HG03565 (cell line): ENCODE measurements at regions not wholly inside any gene's neighbourhood (a gene's known extent, or its start where the extent isn't known, plus 50 kb on each side); places are given as distances from the start of the nearest gene placed in this dataset.

Experiments
- ATAC-seq: cut with Tn5 transposase; IDR thresholded peaks from one replicate; pipeline ENCODE4 v1.9.1; 2021; ENCODE audit warnings: mild to moderate bottlenecking, moderate library complexity; ENCODE audit not compliant: unreplicated experiment

DNA sequence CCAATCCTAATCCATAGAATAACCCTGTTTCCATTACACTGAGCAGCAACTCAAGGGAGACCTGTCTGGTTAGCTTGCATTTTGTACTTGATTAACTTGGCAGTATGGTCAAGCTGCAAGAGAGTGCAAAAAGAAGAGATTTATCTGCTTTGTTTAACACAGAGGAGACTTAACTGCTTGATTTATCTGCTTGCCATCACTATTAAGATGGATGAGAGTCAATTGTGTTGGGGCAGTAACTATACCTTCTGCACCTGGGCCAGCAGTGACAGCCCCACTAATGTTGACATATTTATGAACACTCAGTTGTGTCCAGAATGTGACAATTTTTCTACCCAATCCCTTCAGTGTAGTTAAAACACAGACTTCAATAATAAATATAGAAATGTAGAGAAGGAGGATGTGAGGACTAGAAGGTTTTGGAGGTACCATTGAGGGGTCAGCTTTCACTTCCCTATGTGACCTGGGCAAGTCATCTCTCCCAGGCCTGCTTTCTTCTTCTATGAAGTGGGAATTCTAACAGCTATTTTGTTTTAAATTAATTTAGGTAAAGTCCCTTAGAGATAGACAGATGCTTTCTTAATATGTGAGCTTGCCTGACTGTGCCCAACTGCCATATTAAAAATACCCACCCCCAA lies 159.1 kb upstream of the KCNK2 start:
- no peak for ATAC-seq

DNA sequence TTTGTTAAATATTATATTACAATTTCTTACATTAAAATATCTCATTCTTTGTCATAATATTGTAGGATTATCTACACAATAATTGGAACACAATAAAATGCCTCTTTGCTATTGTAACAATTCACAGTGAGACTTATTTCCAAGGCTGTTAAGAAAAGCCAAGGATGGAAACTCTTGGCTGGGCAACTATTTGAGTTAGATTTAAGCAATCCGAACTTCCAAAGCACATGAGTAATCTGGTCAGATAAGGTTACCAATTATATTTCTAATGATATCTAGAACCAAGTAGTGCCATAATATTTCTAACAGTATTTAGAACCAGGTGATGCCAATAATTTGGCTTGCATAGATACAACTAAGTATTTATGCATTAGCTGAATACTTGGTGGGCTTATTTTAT lies 154.7 kb upstream of the KCNK2 start:
- no peak for ATAC-seq

DNA sequence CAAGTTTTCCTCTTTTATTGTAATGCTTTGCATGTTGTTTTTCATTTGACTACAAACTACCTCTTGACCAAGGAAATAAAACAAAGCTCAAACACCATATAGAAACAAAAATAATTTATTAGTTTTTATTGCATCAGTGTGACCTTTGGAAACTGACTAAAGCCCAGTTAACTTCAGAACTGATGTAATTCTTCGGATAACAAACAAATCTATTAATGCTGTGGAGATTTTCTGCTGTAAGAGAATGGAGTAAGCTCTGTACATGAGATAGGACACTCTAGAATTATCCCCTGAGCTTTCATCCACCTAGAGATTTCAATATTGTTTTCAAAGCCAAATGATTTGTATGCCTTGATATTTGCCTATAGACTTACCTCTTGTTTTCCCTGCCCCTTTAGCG lies 154.0 kb upstream of the KCNK2 start:
- ATAC-seq, result no peak

DNA sequence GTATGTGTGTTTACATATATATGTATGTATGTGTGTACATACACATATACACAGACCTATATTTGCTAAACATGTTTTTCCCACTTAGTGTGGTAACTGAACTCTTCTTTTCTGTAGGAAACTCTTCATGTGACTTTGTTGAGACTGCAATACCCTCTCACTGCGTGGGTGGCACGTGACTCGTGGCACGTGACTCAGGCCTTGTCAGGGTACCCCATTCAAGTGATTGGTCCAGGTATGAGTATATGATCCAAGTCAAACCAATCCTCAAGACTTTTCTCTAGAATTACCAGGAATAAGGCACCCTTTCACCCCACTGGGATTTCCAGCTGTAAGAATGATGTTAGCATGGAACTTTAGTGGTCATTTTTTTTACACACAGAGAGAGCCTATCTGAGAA lies 149.2 kb upstream of the KCNK2 start:
- no peak for ATAC-seq

DNA sequence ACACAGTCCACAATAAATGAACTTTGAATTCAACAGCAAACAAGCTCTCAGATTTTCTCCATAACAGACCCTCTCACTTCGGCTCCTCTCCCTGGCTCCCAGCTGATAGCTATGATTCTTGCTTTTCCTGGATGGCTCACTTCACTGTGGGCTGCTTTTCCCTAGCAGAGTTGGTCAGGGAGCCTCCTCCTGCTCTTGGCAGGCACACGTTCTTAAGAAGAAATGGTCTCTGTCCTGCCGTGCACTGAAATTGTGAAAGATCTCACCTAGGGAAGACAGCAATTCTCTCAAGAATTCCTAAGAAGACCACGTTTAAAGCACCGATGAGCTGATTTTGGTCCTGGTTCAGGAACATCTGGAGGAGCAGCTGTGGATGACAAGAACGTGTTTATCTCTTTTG lies 148.5 kb upstream of the KCNK2 start:
- ATAC-seq, result no peak

DNA sequence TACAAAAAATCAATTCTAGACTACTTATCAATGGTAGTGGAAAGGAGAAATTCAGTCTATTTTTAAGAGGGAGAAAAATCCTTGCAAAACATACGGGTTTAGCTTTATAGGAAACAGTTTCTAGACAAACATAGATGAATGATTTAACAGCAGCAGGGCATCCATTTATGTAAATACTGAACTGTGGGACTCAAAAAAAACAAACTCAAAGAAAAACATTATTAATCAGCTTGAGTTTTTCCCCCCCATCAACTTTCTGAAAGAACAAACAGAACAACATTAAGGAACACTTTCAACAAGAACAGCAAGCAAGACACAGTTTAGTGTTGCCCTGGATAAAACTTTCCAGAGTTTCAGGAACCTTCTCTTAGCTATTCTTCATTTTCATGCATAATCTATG lies 147.3 kb upstream of the KCNK2 start:
- ATAC-seq, result no peak

DNA sequence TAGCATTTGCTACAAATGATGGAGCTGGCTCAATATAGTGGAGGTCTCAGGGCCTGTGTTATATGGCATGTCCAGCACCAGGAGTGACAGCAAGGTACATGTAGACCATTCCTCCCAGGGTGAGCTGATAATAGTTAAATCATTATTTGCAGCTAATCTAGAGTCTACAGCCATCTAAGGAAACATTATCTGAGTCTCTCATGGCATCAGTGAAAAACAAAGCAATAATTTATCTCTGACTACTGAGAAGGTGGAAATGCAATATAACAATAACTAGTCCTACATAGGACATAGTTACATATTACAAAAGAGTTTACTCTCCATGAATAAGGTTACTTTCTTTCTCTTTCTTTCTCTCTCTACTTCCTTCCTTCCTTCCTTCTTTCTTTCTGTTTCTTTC lies 143.4 kb upstream of the KCNK2 start:
- ATAC-seq, result no peak

DNA sequence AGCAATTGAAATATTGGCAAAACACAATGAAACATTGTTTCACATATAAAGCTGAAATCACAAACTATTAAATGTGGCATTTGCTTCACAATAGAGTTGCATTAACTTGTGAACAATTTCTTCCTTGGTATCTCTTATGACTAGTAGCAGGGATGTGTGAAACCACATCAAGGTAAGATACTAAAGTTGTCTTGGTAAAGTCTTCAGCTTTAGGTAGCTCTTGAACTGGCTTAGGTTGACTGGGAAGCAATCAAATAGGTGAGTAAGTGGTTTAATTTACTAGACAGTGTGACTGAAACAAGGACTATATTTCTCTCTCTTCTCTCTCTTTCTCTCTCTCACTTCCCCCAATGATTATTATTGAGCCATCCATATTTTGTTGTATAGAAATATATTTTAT lies 141.5 kb upstream of the KCNK2 start:
- ATAC-seq, result no peak

DNA sequence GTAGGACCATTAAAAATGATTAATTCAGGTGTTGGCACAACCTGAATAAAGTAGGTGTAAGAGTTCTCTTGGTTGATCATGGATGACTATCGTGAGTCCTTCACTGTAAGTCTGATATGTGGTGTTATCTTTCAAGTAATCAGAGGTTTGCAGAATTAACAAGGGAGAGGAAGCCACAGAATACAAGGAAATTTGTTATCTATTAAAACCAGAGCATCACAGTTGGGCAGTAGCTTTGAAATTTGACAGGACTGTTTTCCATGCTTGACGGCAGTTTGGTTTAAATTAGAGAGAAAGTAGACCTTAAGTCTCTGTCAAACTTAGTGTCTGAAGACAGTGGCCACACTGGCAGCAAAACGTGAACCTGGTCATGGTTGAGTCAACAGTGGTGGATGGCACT lies 139.5 kb upstream of the KCNK2 start:
- no peak for ATAC-seq

DNA sequence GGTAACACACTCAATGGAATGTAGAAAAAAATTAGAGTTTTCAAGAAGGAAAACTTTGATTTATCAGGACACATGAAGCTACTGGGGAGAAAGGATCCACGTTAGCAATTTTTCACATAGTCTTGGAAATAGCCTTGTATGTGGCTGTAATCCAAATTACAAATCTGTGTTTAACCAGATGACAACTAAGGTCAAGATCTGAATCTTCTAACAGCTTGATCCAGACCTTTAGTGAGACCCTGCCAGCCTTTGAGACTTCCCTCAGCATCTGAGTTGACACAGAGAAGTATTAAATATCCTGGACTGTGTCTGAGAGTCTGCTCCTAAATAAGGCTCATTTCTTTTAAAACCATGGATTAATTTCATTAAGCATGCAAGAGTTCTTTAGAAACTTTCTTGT lies 135.9 kb upstream of the KCNK2 start:
- ATAC-seq, result no peak

DNA sequence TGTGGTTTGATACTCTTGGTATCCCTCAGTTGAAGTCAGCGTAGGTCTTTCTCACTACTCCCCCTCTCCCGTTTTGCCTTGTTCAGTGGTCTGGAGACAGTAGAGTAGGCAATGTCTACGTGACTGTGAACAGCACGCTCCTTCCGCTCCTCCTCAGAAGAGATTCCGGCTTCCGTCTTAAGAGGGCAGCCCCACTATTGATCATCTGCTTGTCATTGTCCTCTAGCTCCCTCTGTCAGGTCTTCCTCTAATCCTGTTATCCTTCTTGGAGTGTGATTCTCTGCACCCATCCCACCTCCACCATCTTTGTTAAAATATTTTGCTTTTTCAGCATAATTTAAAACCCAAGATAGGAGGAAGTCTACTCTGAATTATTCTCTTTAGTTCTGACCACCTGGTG lies 129.9 kb upstream of the KCNK2 start:
- ATAC-seq, result no peak

DNA sequence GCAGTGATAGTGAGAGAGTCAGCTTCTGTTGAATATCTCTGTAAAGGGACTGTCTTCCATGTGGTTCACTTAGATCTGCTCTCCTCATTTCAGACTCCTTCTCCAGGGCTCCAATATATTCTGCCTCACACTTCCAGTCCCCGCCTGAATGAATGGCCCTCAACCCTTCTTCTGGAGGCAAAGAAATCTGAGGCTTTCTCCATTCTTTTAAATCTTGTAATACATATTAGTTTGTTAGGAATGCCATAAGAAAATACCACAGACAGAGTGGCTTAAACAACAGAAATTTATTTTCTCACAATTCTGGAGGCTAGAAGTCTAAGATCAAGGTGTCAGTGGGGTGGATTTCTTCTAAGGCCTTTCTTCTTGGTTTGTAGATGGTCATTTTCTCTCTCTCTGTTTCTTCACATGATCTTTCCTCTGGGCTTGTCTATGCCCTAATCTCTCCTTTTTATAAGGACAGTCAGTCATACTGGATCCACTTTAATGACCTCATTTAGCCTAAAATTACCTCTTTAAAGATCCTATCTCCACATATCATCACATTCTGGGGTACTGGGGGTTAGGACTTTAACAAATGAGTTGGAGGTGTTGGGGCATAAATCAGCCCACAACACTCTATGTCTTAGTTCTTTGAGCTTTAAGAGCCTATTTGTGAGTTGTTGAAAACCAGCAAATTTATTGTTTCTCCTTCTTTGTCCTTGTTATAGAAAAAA lies 128.5 kb upstream of the KCNK2 start:
- ATAC-seq, result no peak

DNA sequence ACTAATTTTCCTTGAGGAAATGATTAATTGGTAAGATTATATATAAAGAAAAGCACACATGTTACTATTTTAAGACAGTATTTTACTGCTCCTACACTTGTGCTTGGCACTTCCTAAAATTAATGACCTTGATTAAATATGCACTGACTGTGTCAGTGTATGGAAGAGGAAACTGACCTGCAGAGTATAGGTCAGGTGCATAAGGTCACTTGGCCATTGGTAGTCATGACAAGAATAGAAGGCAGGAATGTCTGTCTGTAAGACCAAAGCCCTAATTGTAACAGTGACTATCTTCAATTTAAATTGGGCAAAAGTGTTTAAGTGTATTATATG lies 128.0 kb upstream of the KCNK2 start:
- no peak for ATAC-seq

DNA sequence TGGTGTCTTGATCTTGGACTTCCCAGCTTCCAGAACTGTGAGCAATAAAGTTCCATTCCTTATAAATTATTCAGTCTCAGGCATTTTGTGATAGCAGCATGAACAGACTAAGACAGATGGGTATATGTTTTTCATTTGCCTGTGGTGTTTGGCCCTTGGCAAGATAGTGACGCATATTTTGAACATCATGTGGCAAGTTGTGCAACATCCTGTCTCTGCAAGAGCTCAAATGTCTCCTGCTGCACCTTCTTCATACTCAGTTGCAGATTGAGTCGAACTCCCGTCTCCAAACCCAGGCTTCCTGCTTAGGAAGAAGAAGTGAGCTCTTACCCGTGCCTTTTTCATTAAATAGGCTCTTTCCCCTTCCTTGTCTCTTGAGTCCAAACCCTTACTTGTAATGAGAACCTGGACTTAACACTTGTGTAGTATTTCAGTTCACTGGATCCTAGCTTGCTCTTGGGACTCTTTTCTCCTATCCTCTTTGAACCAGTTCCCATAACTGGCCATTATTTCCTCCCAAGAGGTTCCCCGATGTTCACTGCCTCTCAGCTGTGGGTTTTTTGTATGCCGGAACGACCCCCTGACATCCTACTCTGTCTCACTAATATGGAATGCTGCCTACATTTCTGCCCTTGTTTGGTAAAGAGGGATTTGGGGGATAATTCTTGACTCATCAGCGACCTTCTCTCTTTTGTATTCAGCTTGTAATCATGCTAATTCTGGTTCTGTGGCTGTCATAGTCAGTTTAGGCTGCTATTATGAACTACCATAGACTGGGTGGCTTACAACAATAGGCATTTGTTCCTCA lies 125.0 kb upstream of the KCNK2 start:
- no peak for ATAC-seq

DNA sequence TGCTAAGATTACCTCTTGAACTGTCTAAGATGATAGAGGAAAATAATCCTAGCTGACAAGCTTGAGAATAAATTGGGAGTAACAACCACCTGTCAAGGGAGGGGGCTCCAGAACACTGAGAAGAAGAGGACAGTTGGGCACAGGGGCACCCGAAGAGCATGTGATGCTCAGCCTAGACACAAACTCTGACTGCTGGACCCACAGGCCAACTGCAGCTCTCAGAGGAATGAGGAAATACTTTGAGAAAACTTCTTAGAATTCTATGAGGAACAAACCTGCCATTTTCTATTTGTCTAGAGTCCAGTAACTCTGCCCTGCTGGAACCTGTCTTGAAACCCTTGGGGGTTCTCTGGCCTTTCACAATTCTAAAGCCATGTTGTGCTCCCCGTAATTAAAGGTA lies 124.1 kb upstream of the KCNK2 start:
- no peak for ATAC-seq

DNA sequence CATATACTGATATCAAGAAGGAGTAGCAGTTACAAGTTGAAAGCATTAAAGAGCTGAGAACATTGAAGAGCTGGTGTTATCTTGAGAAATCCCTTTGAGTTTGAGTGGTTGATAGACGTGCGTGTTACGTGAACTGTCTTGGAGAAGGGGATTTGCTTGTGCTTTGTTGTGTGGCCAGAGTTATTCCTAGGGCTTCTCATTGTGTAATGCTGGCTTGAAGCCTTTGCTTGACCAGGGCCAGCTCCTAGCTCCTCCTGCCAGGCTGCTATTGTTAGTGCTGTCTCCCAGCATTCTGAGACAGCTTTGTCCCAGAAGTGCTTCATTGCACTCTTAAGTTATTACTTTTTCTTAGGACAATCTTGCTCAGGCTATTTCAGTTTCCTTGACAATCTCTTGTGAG lies 116.2 kb upstream of the KCNK2 start:
- ATAC-seq, result no peak

DNA sequence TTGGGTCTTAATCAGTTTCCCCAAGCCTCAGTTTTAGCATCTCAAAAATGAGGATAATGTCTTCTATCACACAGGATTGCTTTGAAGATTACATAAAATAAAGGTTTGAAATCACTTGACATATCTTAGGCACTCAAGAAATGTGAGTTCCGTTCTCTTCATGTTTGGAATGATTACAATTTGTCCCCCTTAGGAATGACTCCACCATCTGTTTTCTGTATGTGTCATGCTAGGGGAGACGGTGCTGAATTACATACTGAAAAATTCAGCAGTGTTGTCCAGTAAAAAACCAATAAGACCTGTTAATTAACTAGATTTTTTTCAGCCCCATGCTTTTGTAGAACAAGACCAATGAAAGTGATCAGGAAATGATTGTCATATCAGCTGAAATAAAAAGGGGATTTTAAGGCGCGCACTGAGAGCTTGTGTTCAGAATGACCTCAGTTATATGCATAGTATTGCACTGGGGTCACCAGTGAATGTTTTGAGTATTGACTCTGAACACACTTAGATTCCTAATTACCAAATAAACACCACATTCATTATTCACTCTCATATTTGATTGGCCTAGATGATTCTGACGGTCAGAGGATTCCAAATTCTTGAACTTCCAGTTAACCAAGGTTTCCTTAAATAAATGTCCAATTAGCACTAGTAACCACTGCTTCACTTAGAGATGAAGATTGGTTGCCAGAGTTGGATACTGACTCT lies 114.5 kb upstream of the KCNK2 start:
- no peak for ATAC-seq

DNA sequence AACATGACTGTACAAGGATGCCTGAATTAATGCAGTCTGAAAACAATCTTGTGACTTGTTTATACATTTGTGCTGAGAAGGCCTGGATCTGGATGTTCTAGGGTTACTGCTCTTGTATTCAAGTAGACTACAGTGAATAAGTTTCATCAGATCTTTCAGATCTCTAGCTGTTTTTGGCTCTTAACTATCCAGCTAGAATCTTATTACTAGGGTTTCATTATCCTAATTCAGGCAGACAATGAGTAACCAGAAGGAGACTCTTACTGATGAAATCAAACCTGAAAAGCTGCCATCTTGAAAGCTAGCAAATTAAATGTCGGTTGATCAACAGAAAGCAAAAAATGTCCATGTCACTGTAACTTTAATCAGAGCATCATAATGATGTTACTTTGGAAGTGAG lies 112.5 kb upstream of the KCNK2 start:
- no peak for ATAC-seq

DNA sequence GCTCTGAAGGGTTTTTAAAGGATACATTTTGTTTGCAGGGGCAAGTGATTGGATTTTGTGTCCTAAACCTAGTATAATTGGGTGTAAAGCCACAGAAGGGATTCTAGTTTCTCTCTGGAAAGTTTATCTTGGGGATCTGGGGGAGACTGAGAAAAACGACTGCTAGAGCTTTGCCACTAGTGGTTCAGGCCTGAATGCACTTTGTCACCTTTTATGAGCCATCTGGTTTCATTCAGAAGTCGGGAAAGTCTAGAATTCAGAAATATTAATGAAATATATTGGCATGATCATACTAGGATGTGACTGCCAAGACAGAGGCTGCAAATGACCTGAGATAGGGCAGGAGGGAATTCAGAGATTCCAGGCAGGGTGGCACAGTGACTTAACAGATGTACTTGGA lies 111.5 kb upstream of the KCNK2 start:
- no peak for ATAC-seq

DNA sequence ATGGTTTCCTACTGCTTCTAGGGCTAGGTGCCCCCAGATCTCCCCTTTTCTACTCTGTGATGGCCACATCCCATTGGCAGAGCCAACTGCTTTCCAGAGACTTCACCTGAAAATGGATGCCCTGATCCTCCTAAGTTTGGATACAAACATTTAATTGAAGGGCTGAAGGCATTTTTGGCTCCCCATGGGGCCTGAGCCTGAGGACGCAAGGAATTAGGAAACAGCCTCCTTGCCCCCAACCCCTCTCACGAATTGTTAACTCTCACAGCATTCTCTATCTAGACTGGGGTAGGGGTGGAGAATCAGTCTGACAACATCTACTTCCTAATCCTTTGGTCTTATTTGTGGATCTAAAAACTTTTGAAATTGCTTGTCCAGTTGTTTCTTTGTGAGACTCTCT lies 108.5 kb upstream of the KCNK2 start:
- no peak for ATAC-seq

DNA sequence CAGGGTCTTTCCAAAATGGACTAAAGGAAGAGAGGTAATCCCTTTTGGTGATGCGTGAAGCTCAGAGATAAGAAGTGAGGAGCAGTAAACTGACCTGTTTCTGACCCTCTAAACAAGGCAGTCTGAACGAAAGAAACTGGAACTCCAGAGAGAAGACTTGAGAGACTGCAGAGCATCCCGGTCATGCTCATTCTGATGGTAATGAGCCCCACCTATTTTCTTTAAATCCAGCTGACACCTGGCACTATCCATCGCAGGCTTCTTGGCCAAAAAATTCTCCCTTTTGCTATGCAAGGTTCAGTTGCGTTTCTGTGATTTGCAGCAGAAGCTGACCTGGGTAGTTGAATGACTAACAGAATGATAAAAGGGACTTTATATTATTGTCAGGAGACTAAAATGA lies 105.9 kb upstream of the KCNK2 start:
- ATAC-seq, result no peak

DNA sequence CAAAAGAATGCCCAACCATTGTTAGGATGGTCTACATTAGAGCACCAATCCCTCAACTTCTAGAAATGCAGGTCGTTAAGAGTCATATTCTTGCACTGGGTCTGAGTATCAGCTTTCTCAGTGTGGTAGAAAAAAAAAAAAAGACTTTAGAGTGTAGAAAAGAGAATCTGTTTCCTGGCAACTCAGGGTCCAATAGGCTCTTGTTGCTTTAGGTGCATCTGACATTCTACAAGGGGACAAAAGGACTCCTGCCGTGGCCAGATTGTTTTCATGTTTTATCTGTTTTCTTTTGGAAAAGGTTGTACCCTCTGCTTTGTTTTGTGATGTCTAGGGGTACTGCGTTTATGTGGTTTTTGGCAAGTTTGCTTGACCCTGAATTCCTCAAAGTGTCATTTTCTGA lies 105.4 kb upstream of the KCNK2 start:
- ATAC-seq, result no peak
